Lower leg skin (tissue), 3 donors: ENCODE measurements at regions not wholly inside any gene's neighbourhood (a gene's known extent, or its start where the extent isn't known, plus 50 kb on each side); places are given as distances from the start of the nearest gene placed in this dataset.

Source experiments
- POLR2A ChIP-seq, 2 donors: fragments of 450-650 bp; IDR thresholded peaks; one replicate each; pipeline ENCODE4 v1.6.1; 2016 to 2017; ENCODE audit warnings: antibody characterized with exemption in 2 of 2, mild to moderate bottlenecking in 1 of 2, moderate library complexity in 1 of 2
- TF ChIP-seq, protein P1 (sequence below), 3 donors: fragments of 450-650 bp; IDR thresholded peaks; one replicate each; pipeline ENCODE4 v1.5.1; 2016; ENCODE audit warnings: antibody characterized with exemption in 3 of 3, mild to moderate bottlenecking in 3 of 3, moderate library complexity in 2 of 3

DNA sequence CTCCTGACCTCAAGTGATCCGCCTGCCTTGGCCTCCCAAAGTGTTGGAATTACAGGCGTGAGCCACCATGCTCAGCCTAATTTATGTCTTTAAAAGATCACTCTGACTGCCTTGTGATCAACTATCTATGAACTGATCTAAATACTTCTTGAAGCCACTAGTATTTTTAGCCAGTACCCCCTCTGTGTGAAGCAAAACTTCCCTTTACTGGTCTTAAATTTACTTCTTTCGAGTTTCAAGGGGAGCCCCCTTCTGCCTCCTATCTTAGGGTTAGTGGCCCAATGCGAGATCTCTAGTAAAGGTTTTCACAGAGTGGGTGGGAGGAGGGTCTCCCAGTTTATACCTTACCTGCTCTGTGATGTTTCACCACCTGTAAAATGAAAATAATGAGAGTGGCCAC lies 66.1 kb upstream of the RPL11 start:
- no peak for TF ChIP-seq POLR2A (IDR thresholded peaks at IDR 0.05)
- TF ChIP-seq, protein P1, sequence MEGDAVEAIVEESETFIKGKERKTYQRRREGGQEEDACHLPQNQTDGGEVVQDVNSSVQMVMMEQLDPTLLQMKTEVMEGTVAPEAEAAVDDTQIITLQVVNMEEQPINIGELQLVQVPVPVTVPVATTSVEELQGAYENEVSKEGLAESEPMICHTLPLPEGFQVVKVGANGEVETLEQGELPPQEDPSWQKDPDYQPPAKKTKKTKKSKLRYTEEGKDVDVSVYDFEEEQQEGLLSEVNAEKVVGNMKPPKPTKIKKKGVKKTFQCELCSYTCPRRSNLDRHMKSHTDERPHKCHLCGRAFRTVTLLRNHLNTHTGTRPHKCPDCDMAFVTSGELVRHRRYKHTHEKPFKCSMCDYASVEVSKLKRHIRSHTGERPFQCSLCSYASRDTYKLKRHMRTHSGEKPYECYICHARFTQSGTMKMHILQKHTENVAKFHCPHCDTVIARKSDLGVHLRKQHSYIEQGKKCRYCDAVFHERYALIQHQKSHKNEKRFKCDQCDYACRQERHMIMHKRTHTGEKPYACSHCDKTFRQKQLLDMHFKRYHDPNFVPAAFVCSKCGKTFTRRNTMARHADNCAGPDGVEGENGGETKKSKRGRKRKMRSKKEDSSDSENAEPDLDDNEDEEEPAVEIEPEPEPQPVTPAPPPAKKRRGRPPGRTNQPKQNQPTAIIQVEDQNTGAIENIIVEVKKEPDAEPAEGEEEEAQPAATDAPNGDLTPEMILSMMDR (IDR thresholded peaks at IDR 0.05) = no peak
